Gastroesophageal sphincter (tissue), 4 donors: ENCODE measurements at regions not wholly inside any gene's neighbourhood (a gene's known extent, or its start where the extent isn't known, plus 50 kb on each side); places are given as distances from the start of the nearest gene placed in this dataset.
A peak's percentile ranks its signal among the peaks of the same experiment; 100 is the strongest.

Experiments used
- ATAC-seq: fragments of 150-250 bp; one replicate; pipeline ENCODE4 v1.9.1; 2016; ENCODE audit warnings: mild to moderate bottlenecking, moderate library complexity
- H3K27ac ChIP-seq, 4 donors: fragments of 200-600 bp; sonication (generic) in 3 of 4; 1 replicate in 3 of 4; 2 replicates in 1 of 4; pipeline ENCODE4 v1.5.1; 2016 to 2019
- H3K27me3 ChIP-seq: fragments of 200-600 bp; sonication (generic); one replicate; pipeline ENCODE4 v1.5.1; 2019
- H3K36me3 ChIP-seq, 2 donors: fragments of 200-600 bp; sonication (generic); one replicate each; pipeline ENCODE4 v1.5.1; 2019; ENCODE audit warnings: control low read depth in 1 of 2
- H3K4me1 ChIP-seq, 3 donors: fragments of 200-600 bp; sonication (generic); 1 replicate in 2 of 3; 2 replicates in 1 of 3; pipeline ENCODE4 v1.5.1; 2016 to 2019; ENCODE audit warnings: control low read depth in 2 of 3
- H3K4me3 ChIP-seq, 2 donors: fragments of 200-600 bp; sonication (generic); one replicate each; pipeline ENCODE4 v1.5.1; 2019; ENCODE audit warnings: mild to moderate bottlenecking in 1 of 2, moderate library complexity in 1 of 2
- H3K9me3 ChIP-seq, 3 donors: fragments of 200-600 bp; sonication (generic); one replicate each; pipeline ENCODE4 v1.5.1; 2017 to 2019; ENCODE audit warnings: control low read depth in 2 of 3
- EP300 ChIP-seq: sonication (generic); formaldehyde crosslinking; IDR thresholded peaks from one replicate; pipeline ENCODE4 v1.6.1; 2017; ENCODE audit warnings: antibody characterized with exemption, mild to moderate bottlenecking
- POLR2A ChIP-seq, 2 donors: fragments of 450-650 bp; IDR thresholded peaks; one replicate each; pipeline ENCODE4 v1.6.1; 2017; ENCODE audit warnings: antibody characterized with exemption in 2 of 2, mild to moderate bottlenecking in 2 of 2, moderate library complexity in 1 of 2
- POLR2AphosphoS5 ChIP-seq: sonication (generic); formaldehyde crosslinking; IDR thresholded peaks from one replicate; pipeline ENCODE4 v1.6.1; 2017; ENCODE audit warnings: antibody characterized with exemption
- WGBS, 2 donors: methylation state at CpG; one replicate each; pipeline ENCODE4 v1.1.5; 2018; ENCODE audit warnings: low coverage in 1 of 2; 5-methylcytosine and 5-hydroxymethylcytosine counted together
- TF ChIP-seq, protein P1 (sequence below), 4 experiments: fragments of 200-600 bp in 2 of 4; fragments of 450-650 bp in 2 of 4; sonication (generic) in 1 of 4; IDR thresholded peaks; one replicate each; pipeline ENCODE4 v1.5.1; 2017 to 2019; ENCODE audit warnings: antibody characterized with exemption in 4 of 4, mild to moderate bottlenecking in 2 of 4, moderate library complexity in 2 of 4

GRCh38 chr18:70457788-70458187, 168.9 kb downstream of the SOCS6 start:
- Histone ChIP-seq H3K36me3 (no peaks in the 10 kb centered on the region), H3K27me3 (peaks cover 38% of the 10 kb centered on the region), H3K4me1 (peaks cover 0 to 4% (median 0%) of the 10 kb centered on the region in 3 donors), H3K4me3 (no peak overlapping the region), H3K27ac (no peak overlapping the region), H3K9me3 (no peaks in the 10 kb centered on the region)
- TF ChIP-seq POLR2AphosphoS5 (no peak), EP300 (no peak), POLR2A (IDR thresholded peaks at IDR 0.05) (no peak)
- TF ChIP-seq, protein P1, sequence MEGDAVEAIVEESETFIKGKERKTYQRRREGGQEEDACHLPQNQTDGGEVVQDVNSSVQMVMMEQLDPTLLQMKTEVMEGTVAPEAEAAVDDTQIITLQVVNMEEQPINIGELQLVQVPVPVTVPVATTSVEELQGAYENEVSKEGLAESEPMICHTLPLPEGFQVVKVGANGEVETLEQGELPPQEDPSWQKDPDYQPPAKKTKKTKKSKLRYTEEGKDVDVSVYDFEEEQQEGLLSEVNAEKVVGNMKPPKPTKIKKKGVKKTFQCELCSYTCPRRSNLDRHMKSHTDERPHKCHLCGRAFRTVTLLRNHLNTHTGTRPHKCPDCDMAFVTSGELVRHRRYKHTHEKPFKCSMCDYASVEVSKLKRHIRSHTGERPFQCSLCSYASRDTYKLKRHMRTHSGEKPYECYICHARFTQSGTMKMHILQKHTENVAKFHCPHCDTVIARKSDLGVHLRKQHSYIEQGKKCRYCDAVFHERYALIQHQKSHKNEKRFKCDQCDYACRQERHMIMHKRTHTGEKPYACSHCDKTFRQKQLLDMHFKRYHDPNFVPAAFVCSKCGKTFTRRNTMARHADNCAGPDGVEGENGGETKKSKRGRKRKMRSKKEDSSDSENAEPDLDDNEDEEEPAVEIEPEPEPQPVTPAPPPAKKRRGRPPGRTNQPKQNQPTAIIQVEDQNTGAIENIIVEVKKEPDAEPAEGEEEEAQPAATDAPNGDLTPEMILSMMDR (IDR thresholded peaks at IDR 0.05) = no peak
- 80 to 81% methylated on average over 3 of the region's 3 CpGs for WGBS, 2 donors
- ATAC-seq = no peak

DNA sequence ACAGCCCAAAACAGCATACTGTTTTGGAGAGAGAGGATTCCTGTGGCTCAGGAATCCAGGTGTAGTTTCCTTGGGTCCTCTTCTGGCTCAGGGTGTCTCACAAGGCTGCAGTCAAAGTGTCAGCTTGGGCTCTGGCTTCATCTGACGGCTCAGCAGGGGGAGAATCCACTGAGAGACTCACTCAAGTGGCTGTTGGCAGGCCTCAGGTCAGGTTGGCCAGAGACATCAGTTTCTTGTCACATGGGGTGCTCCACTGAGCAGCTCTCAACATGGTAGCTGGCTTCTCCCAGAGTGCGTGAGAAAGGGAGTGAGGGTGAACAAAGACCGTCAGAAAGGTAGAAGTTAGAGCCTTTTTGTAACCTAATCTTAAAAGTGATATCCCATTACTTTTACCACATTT, 168.4 kb downstream of the SOCS6 start:
- 43 to 50% methylated on average over 2 of the region's 3 CpGs for WGBS, 2 donors
- no peak overlapping the region for H3K27ac ChIP-seq
- TF ChIP-seq POLR2AphosphoS5 (no peak), EP300 (no peak), POLR2A (IDR thresholded peaks at IDR 0.05) (no peak)
- TF ChIP-seq, protein P1 (IDR thresholded peaks at IDR 0.05) = no peak
- no peaks in the 10 kb centered on the region for H3K9me3 ChIP-seq
- H3K27me3 ChIP-seq = peaks cover 44% of the 10 kb centered on the region
- H3K4me3 ChIP-seq = no peak overlapping the region
- no peaks in the 10 kb centered on the region for H3K36me3 ChIP-seq
- H3K4me1 ChIP-seq = peaks cover 0 to 4% (median 0%) of the 10 kb centered on the region in 3 donors
- no peak for ATAC-seq

DNA sequence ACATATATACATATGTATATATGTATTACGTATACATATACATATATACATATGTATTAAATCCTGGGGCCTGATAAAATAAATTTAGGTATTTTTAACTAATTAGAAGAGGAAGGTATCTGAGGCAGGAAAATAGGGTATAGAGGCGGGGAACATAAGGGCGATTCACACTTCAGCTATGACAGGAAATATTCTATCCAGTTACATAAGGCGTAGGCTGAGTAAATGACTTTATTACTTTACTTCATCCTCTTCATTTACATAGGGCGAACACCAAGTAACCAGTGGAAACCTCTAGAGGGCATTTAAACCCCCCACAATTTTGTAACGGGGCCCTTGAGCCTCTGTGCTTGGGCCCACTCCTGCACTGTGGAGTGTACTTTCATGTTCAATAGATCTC, 167.5 kb downstream of the SOCS6 start:
- H3K36me3 ChIP-seq = no peaks in the 10 kb centered on the region
- H3K27me3 ChIP-seq = peaks cover 45% of the 10 kb centered on the region
- H3K4me1 ChIP-seq = peaks cover 0 to 4% (median 0%) of the 10 kb centered on the region in 3 donors
- WGBS, 2 donors = 69 to 88% methylated on average over 5 to 6 of the region's 6 CpGs
- TF ChIP-seq POLR2AphosphoS5 = no peak
- TF ChIP-seq EP300 = no peak
- TF ChIP-seq, protein P1 (IDR thresholded peaks at IDR 0.05) = no peak
- TF ChIP-seq POLR2A (IDR thresholded peaks at IDR 0.05) = no peak
- no peak for ATAC-seq
- H3K27ac ChIP-seq = no peak overlapping the region
- no peaks in the 10 kb centered on the region for H3K9me3 ChIP-seq
- no peak overlapping the region for H3K4me3 ChIP-seq

DNA sequence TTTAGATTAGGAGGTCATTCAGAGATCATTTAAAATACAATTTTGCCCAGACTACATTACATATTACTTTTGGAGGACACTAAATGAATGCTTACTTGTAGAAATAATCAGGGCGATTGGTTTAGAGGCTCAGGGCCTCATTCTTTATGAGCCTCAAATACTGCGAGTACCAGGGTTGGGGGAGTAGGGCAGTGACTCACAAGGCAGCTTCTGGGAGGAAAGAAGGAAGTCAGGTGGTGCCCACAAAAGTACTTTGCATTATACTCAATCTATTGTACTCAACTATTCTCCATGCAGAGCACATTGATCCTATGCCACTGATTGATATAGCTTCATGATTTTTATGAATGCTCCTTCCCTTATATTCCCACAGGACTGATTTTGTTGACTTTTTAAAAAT, 166.9 kb downstream of the SOCS6 start:
- TF ChIP-seq, protein P1 (IDR thresholded peaks at IDR 0.05) = no peak
- no peak for TF ChIP-seq POLR2A (IDR thresholded peaks at IDR 0.05)
- no peak for TF ChIP-seq POLR2AphosphoS5
- no peak for TF ChIP-seq EP300
- H3K4me3 ChIP-seq = no peak overlapping the region
- no peaks in the 10 kb centered on the region for H3K36me3 ChIP-seq
- H3K9me3 ChIP-seq = no peaks in the 10 kb centered on the region
- no peak overlapping the region for H3K27ac ChIP-seq
- WGBS, 2 donors = 80 to 81% methylated on average over 1 to 2 of the region's 2 CpGs
- ATAC-seq = no peak
- peaks cover 0 to 4% (median 0%) of the 10 kb centered on the region in 3 donors for H3K4me1 ChIP-seq
- H3K27me3 ChIP-seq = peaks cover 46% of the 10 kb centered on the region

GRCh38 chr18:70454704-70455322, 166.0 kb downstream of the SOCS6 start:
- H3K4me1 ChIP-seq = peaks cover 0 to 4% (median 0%) of the 10 kb centered on the region in 3 donors
- H3K9me3 ChIP-seq = no peaks in the 10 kb centered on the region
- ATAC-seq = no peak
- peaks cover 46% of the 10 kb centered on the region for H3K27me3 ChIP-seq
- H3K4me3 ChIP-seq = no peak overlapping the region
- no peak overlapping the region for H3K27ac ChIP-seq
- no peaks in the 10 kb centered on the region for H3K36me3 ChIP-seq
- 21 to 23% methylated on average over 5 of the region's 5 CpGs for WGBS, 2 donors
- TF ChIP-seq, protein P1 (IDR thresholded peaks at IDR 0.05) = peak; percentile 46 to 74 (median 56)
- TF ChIP-seq EP300 (no peak), POLR2A (IDR thresholded peaks at IDR 0.05) (no peak), POLR2AphosphoS5 (no peak)
